BE2C (cell line): ENCODE measurements at regions not wholly inside any gene's neighbourhood (a gene's known extent, or its start where the extent isn't known, plus 50 kb on each side); places are given as distances from the start of the nearest gene placed in this dataset.

ENCODE experiments used
- DNase-seq: peaks from one replicate; pipeline ENCODE4 v3.0.0-alpha.2; 2020
- H3K27me3 ChIP-seq: fragments of 250-450 bp; sonication (Bioruptor Pico); 2 replicates; pipeline ENCODE4 v1.5.1; 2020; ENCODE audit warnings: mild to moderate bottlenecking
- H3K36me3 ChIP-seq: fragments of 250-450 bp; sonication (Bioruptor Pico); 2 replicates; pipeline ENCODE4 v1.5.1; 2020; ENCODE audit warnings: mild to moderate bottlenecking
- H3K4me1 ChIP-seq: fragments of 250-450 bp; sonication (Bioruptor Pico); 2 replicates; pipeline ENCODE4 v1.5.1; 2020
- H3K4me3 ChIP-seq: 2 replicates; pipeline ENCODE4 v1.5.1; 2011; ENCODE audit warnings: low read depth, low read length
- H3K9me3 ChIP-seq: fragments of 250-450 bp; sonication (Bioruptor Pico); 2 replicates; pipeline ENCODE4 v1.5.1; 2020
- CTCF ChIP-seq: IDR thresholded peaks from 2 replicates; pipeline ENCODE4 v1.5.1; 2012; ENCODE audit warnings: mild to moderate bottlenecking, low read depth, low read length

GRCh38 chr2:40874380-40874779 is 422.5 kb upstream of the SLC8A1 start:
- no peak for DNase-seq
- TF ChIP-seq CTCF, result no peak
- Histone ChIP-seq H3K27me3 (no peaks in the 10 kb centered on the region), H3K9me3 (no peaks in the 10 kb centered on the region), H3K36me3 (no peaks in the 10 kb centered on the region), H3K4me3 (no peak overlapping the region), H3K4me1 (0 out of 2 replicates have a peak, but pooled peaks cover 9% of the 10 kb centered on the region)

GRCh38 chr2:40877734-40878288 is 425.9 kb upstream of the SLC8A1 start:
- Histone ChIP-seq H3K36me3 (no peaks in the 10 kb centered on the region), H3K4me1 (0 out of 2 replicates have a peak, but pooled peaks cover 6% of the 10 kb centered on the region), H3K9me3 (no peaks in the 10 kb centered on the region), H3K27me3 (no peaks in the 10 kb centered on the region), H3K4me3 (no peak overlapping the region)
- no peak for TF ChIP-seq CTCF
- DNase-seq, result no peak

GRCh38 chr2:40879305-40879704 is 427.4 kb upstream of the SLC8A1 start:
- Histone ChIP-seq H3K27me3 (no peaks in the 10 kb centered on the region), H3K4me1 (0 out of 2 replicates have a peak, but pooled peaks cover 6% of the 10 kb centered on the region), H3K9me3 (no peaks in the 10 kb centered on the region), H3K4me3 (no peak overlapping the region), H3K36me3 (no peaks in the 10 kb centered on the region)
- no peak for DNase-seq
- TF ChIP-seq CTCF, result no peak

- DNase-seq, result no peak
- Histone ChIP-seq H3K9me3 (no peaks in the 10 kb centered on the region), H3K4me3 (no peak overlapping the region), H3K4me1 (no peaks in the 10 kb centered on the region), H3K27me3 (no peaks in the 10 kb centered on the region), H3K36me3 (no peaks in the 10 kb centered on the region)
- no peak for TF ChIP-seq CTCF
Measured at GRCh38 chr2:40886100-40886499, 434.2 kb upstream of the SLC8A1 start.

GRCh38 chr2:40886655-40887054 is 434.8 kb upstream of the SLC8A1 start:
- no peaks in the 10 kb centered on the region for H3K36me3 ChIP-seq
- H3K4me3 ChIP-seq, result no peak overlapping the region
- no peaks in the 10 kb centered on the region for H3K4me1 ChIP-seq
- no peak for DNase-seq
- TF ChIP-seq CTCF, result no peak
- H3K27me3 ChIP-seq, result no peaks in the 10 kb centered on the region
- no peaks in the 10 kb centered on the region for H3K9me3 ChIP-seq

GRCh38 chr2:40896358-40896757 is 444.5 kb upstream of the SLC8A1 start:
- H3K36me3 ChIP-seq, result no peaks in the 10 kb centered on the region
- peak overlapping the region; percentile 19; the same call in 1 of the 2 replicates for H3K4me3 ChIP-seq
- H3K27me3 ChIP-seq, result no peaks in the 10 kb centered on the region
- H3K4me1 ChIP-seq, result peaks cover 21% of the 10 kb centered on the region
- TF ChIP-seq CTCF, result no peak
- H3K9me3 ChIP-seq, result no peaks in the 10 kb centered on the region
- no peak for DNase-seq
